Stimulated activated CD4-positive, alpha-beta T cell treated with anti-CD3 and anti-CD28 coated beads, TNF-alpha, amount 100 ng/mL, for 1 hour (primary cell): ENCODE measurements at regions not wholly inside any gene's neighbourhood (a gene's known extent, or its start where the extent isn't known, plus 50 kb on each side); places are given as distances from the start of the nearest gene placed in this dataset.
A peak's percentile ranks its signal among the peaks of the same experiment; 100 is the strongest.
"Not testable (repeated sequence)": the region's sequence is repeated elsewhere in the genome, so short reads cannot be mapped to it uniquely, and the experiment has no call there.

Experiments
- DNase-seq, 3 donors: peaks; one replicate each; pipeline ENCODE4 v3.0.0-alpha.2; 2020; ENCODE audit warnings: low read depth in 3 of 3, low spot score in 1 of 3

- DNase-seq: no peak
Observed at GRCh38 chr13:33547035-33547434, 261.5 kb upstream of the STARD13 start.

GRCh38 chr13:33548069-33548468 is 262.5 kb upstream of the STARD13 start:
- no peak for DNase-seq

- no peak for DNase-seq
Observed at GRCh38 chr13:33550276-33550675, 264.7 kb upstream of the STARD13 start.

GRCh38 chr13:33550885-33551284 is 265.3 kb upstream of the STARD13 start:
- no peak for DNase-seq

- no peak for DNase-seq
Observed at GRCh38 chr13:33554919-33555791, 262.8 kb upstream of the RFC3 start.

- no peak for DNase-seq
Observed at GRCh38 chr13:33556828-33557227, 261.1 kb upstream of the RFC3 start.

- DNase-seq: no peak
Observed at GRCh38 chr13:33560726-33561125, 257.2 kb upstream of the RFC3 start.

- DNase-seq: no peak
Observed at GRCh38 chr13:33561627-33562026, 256.3 kb upstream of the RFC3 start.

- DNase-seq: no peak
Observed at GRCh38 chr13:33571618-33572017, 246.3 kb upstream of the RFC3 start.

GRCh38 chr13:33572322-33572721 is 245.6 kb upstream of the RFC3 start:
- not testable (repeated sequence) for DNase-seq

GRCh38 chr13:33575378-33575777 is 242.6 kb upstream of the RFC3 start:
- no peak for DNase-seq

- no peak for DNase-seq
Observed at GRCh38 chr13:33577007-33577406, 240.9 kb upstream of the RFC3 start.

- DNase-seq: no peak
Observed at GRCh38 chr13:33578786-33579185, 239.2 kb upstream of the RFC3 start.

- DNase-seq: no peak
Observed at GRCh38 chr13:33582121-33582520, 235.8 kb upstream of the RFC3 start.

GRCh38 chr13:33583398-33583797 is 234.6 kb upstream of the RFC3 start:
- DNase-seq: no peak

- DNase-seq: no peak
Observed at GRCh38 chr13:33590936-33591335, 227.0 kb upstream of the RFC3 start.

- DNase-seq: no peak
Observed at GRCh38 chr13:33606692-33607091, 211.3 kb upstream of the RFC3 start.

GRCh38 chr13:33610438-33611120 is 207.4 kb upstream of the RFC3 start:
- peak; percentile 2 to 21 (median 6) for DNase-seq

GRCh38 chr13:33611121-33611805 is 206.7 kb upstream of the RFC3 start:
- no peak for DNase-seq

- no peak for DNase-seq
Observed at GRCh38 chr13:33612641-33613638, 205.0 kb upstream of the RFC3 start.

- DNase-seq: no peak
Observed at GRCh38 chr13:33615436-33615835, 202.5 kb upstream of the RFC3 start.
